ENCODE measurements at regions not wholly inside any gene's neighbourhood (a gene's known extent, or its start where the extent isn't known, plus 50 kb on each side); places are given as distances from the start of the nearest gene placed in this dataset.

- WGBS (ENCODE audit: missing lambda C conversion rate), result 60% methylated on average over 4 of the region's 4 CpGs
- no peak for FAIRE-seq
These were observed 73.5 kb downstream of the KIF4B start for GRCh38 chr5:155087036-155087435.

GRCh38 chr5:155088811-155089210 lies 75.3 kb downstream of the KIF4B start:
- ATAC-seq (no peak), FAIRE-seq (no peak), DNase-seq (ENCODE audit: low read depth in 1 of 2, low spot score in 1 of 2) (no peak)
- ChIA-PET POLR2A (no interaction called here), CTCF (interaction anchor here (0.7 kb wide), 1 partner anchor 98 kb away, joined by 3 read pairs; no protein-coding TSS in a partner anchor)
- Histone ChIP-seq H3K4me3 (no peak overlapping the region), H3K9me3 (no peaks in the 10 kb centered on the region), H3K4me1 (no peaks in the 10 kb centered on the region), H3K27ac (no peak overlapping the region), H3K4me2 (no peak overlapping the region)
- 88% methylated on average over 2 of the region's 2 CpGs for WGBS (ENCODE audit: missing lambda C conversion rate)
- TF ChIP-seq BHLHE40 (IDR thresholded peaks at IDR 0.05; ENCODE audit: low read depth, low read length) (no peak), MAX (IDR thresholded peaks at IDR 0.05) (no peak), JUN (IDR thresholded peaks at IDR 0.05) (no peak), FOSB (CRISPR knock-in tag; IDR thresholded peaks at IDR 0.05) (no peak), KDM5A (IDR thresholded peaks at IDR 0.05) (no peak), RCOR1 (IDR thresholded peaks at IDR 0.05; ENCODE audit: low read depth, low read length) (no peak), RARB (CRISPR knock-in tag; IDR thresholded peaks at IDR 0.05) (no peak), HDAC2 (IDR thresholded peaks at IDR 0.05) (no peak), MAFK (IDR thresholded peaks at IDR 0.05; ENCODE audit: partially characterized antibody) (no peak), ZSCAN20 (CRISPR knock-in tag; IDR thresholded peaks at IDR 0.05) (no peak), FOXS1 (CRISPR knock-in tag; IDR thresholded peaks at IDR 0.05) (no peak), RFX5 (IDR thresholded peaks at IDR 0.05) (no peak), RNF2 (IDR thresholded peaks at IDR 0.05; ENCODE audit: borderline replicate concordance, low read depth) (no peak), PHF8 (IDR thresholded peaks at IDR 0.05; ENCODE audit: borderline replicate concordance, low read depth) (no peak), POLR2A (IDR thresholded peaks at IDR 0.05; ENCODE audit: low read length) (no peak), ATOH8 (CRISPR knock-in tag; IDR thresholded peaks at IDR 0.05; ENCODE audit: low read depth) (no peak)

More at GRCh38 chr5:155087036-155087435, 73.5 kb downstream of the KIF4B start:
- Histone ChIP-seq H3K27ac (no peak overlapping the region), H3K4me2 (no peak overlapping the region), H3K9me3 (no peaks in the 10 kb centered on the region), H3K4me1 (no peaks in the 10 kb centered on the region), H3K4me3 (no peak overlapping the region)
- DNase-seq (ENCODE audit: low read depth in 1 of 2, low spot score in 1 of 2) (no peak), ATAC-seq (0 out of 6 replicates have a peak, but pooled peaks of 1 of the 2 experiments have one; percentile 24)
- POLR2A ChIA-PET, result no interaction called here
- TF ChIP-seq ZSCAN20 (CRISPR knock-in tag; IDR thresholded peaks at IDR 0.05), result no peak
- no peak for TF ChIP-seq RARB (CRISPR knock-in tag; IDR thresholded peaks at IDR 0.05)
- no peak for TF ChIP-seq KDM1A (IDR thresholded peaks at IDR 0.05; ENCODE audit: low read depth)
- TF ChIP-seq MYC (IDR thresholded peaks at IDR 0.05; ENCODE audit: borderline replicate concordance, low read length), result no peak
- TF ChIP-seq ELK1 (IDR thresholded peaks at IDR 0.05; ENCODE audit: low read depth, low read length), result no peak
- TF ChIP-seq PBX3 (IDR thresholded peaks at IDR 0.05), result no peak
- no peak for TF ChIP-seq BCL3 (IDR thresholded peaks at IDR 0.05)
- no peak for TF ChIP-seq KDM5A (IDR thresholded peaks at IDR 0.05)
- no peak for TF ChIP-seq NFE2L2 (conservative IDR thresholded peaks at IDR 0.05; ENCODE audit: low read length)
- CTCF ChIA-PET, result interaction anchor here (0.6 kb wide), 1 partner anchor 132 kb away, joined by 4 read pairs; no protein-coding TSS in a partner anchor

All from A549 (cell line).